ENCODE measurements at regions not wholly inside any gene's neighbourhood (a gene's known extent, or its start where the extent isn't known, plus 50 kb on each side); places are given as distances from the start of the nearest gene placed in this dataset.

DNA sequence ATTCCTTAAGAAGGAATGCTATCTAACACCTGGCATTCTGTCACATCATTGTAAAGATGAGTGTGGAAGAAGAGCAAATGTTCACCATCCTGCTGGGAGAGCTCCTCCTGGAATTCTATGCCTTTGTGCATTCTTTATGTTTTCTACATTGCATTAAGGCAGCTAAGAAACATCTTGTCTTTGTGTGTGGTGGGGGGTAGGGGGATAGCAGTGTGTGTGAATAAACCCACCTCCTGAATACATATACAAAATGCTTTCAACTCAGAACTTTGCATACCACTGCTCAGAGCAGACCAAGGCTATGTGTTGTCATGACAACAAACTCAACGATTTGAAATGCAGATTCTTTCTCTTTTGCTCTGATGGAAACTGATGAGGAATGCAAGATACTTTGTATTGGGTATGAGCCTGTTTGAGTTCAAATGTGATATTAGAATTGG, 193.6 kb upstream of the KAZN start:
- no peak for TF ChIP-seq KDM1A (IDR thresholded peaks at IDR 0.05; ENCODE audit: low read depth)
- TF ChIP-seq CTCF (IDR thresholded peaks at IDR 0.05) = no peak
- TF ChIP-seq POLR2A (IDR thresholded peaks at IDR 0.05; ENCODE audit: low read length) = no peak
- no peak for TF ChIP-seq CEBPB (IDR thresholded peaks at IDR 0.05)
- TF ChIP-seq PBX3 (IDR thresholded peaks at IDR 0.05) = no peak
- no peak for TF ChIP-seq RAD21 (conservative IDR thresholded peaks at IDR 0.05 in 1 of 2, IDR thresholded peaks at IDR 0.05 in 1 of 2)
- TF ChIP-seq ZNF302 (CRISPR knock-in tag; IDR thresholded peaks at IDR 0.05) = no peak
